Uterus (tissue), 2 donors: ENCODE measurements at regions not wholly inside any gene's neighbourhood (a gene's known extent, or its start where the extent isn't known, plus 50 kb on each side); places are given as distances from the start of the nearest gene placed in this dataset.

Experiments used
- CTCF ChIP-seq, 4 experiments: fragments of 200-600 bp in 2 of 4; fragments of 450-650 bp in 2 of 4; sonication (generic) in 2 of 4; IDR thresholded peaks; one replicate each; pipeline ENCODE4 v1.5.1; 2016 to 2019; ENCODE audit warnings: antibody characterized with exemption in 4 of 4, mild to moderate bottlenecking in 2 of 4, moderate library complexity in 1 of 4
- POLR2A ChIP-seq, 2 donors: fragments of 450-650 bp; IDR thresholded peaks; one replicate each; pipeline ENCODE4 v1.6.1; 2016; ENCODE audit warnings: antibody characterized with exemption in 2 of 2, mild to moderate bottlenecking in 1 of 2, moderate library complexity in 1 of 2

- TF ChIP-seq POLR2A (IDR thresholded peaks at IDR 0.05): no peak
- TF ChIP-seq CTCF (IDR thresholded peaks at IDR 0.05): no peak
These were observed 541.1 kb downstream of the AACS start for GRCh38 chr12:125606312-125606711.
